OCI-LY1 (cell line): ENCODE measurements at regions not wholly inside any gene's neighbourhood (a gene's known extent, or its start where the extent isn't known, plus 50 kb on each side); places are given as distances from the start of the nearest gene placed in this dataset.

Experiments used
- EZH2 ChIP-seq: fragments of 200-600 bp; sonication (generic), shearing (Covaris generic); IDR thresholded peaks from 2 replicates; pipeline ENCODE4 v1.8.0; 2017; ENCODE audit warnings: borderline replicate concordance, mixed run types, mild to moderate bottlenecking, antibody characterized with exemption, low read length, moderate library complexity, mixed read lengths
- TF ChIP-seq, protein P1 (sequence below): fragments of 200-600 bp; sonication (generic), shearing (Covaris generic); IDR thresholded peaks from 2 replicates; pipeline ENCODE4 v1.5.1; 2017; ENCODE audit warnings: mild to moderate bottlenecking, antibody characterized with exemption, low read length, moderate library complexity, mixed read lengths

DNA sequence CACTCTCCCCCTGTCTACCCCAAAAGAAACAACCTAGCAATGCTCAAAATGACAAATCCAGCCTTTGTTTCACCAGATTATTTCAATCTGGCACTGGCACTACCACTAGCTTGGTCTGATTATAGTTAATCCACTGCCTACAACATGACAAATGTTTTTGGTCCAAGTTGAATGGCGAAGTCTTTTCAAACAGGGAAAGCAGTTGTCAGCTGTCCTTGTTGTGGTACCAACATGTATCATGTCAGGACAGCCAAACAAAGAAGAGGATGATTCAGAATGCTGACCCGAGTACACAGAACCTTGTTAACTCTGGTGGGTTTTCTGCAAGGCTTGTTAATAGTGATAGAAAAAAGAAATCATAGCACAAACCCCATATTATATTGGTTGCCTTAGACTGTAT, 160.8 kb upstream of the ANK2 start:
- TF ChIP-seq EZH2, result no peak
- TF ChIP-seq, protein P1, sequence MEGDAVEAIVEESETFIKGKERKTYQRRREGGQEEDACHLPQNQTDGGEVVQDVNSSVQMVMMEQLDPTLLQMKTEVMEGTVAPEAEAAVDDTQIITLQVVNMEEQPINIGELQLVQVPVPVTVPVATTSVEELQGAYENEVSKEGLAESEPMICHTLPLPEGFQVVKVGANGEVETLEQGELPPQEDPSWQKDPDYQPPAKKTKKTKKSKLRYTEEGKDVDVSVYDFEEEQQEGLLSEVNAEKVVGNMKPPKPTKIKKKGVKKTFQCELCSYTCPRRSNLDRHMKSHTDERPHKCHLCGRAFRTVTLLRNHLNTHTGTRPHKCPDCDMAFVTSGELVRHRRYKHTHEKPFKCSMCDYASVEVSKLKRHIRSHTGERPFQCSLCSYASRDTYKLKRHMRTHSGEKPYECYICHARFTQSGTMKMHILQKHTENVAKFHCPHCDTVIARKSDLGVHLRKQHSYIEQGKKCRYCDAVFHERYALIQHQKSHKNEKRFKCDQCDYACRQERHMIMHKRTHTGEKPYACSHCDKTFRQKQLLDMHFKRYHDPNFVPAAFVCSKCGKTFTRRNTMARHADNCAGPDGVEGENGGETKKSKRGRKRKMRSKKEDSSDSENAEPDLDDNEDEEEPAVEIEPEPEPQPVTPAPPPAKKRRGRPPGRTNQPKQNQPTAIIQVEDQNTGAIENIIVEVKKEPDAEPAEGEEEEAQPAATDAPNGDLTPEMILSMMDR, result no peak
